Epidermal melanocyte (primary cell): ENCODE measurements at regions not wholly inside any gene's neighbourhood (a gene's known extent, or its start where the extent isn't known, plus 50 kb on each side); places are given as distances from the start of the nearest gene placed in this dataset.
A peak's percentile ranks its signal among the peaks of the same experiment; 100 is the strongest.
"Not testable (repeated sequence)": the region's sequence is repeated elsewhere in the genome, so short reads cannot be mapped to it uniquely, and the experiment has no call there.

Source experiments
- DNase-seq: peaks from one replicate; pipeline ENCODE4 v3.0.0; 2011; ENCODE audit warnings: low spot score; ENCODE audit not compliant: insufficient read length

GRCh38 chr20:40280616-40281015, 408.4 kb downstream of the MAFB start:
- no peak for DNase-seq

- DNase-seq = peak; percentile 90
Observed at GRCh38 chr20:40279390-40279789, 409.6 kb downstream of the MAFB start.

GRCh38 chr20:40278673-40279072, 410.4 kb downstream of the MAFB start:
- DNase-seq = no peak

GRCh38 chr20:40276301-40276700, 412.7 kb downstream of the MAFB start:
- DNase-seq = no peak

- no peak for DNase-seq
Observed at GRCh38 chr20:40275738-40276137, 413.3 kb downstream of the MAFB start.

- DNase-seq = no peak
Observed at GRCh38 chr20:40274912-40275533, 414.0 kb downstream of the MAFB start.

- not testable (repeated sequence) for DNase-seq
Observed at GRCh38 chr20:40269274-40269673, 419.8 kb downstream of the MAFB start.

- no peak for DNase-seq
Observed at GRCh38 chr20:40268321-40269075, 420.5 kb downstream of the MAFB start.

GRCh38 chr20:40265825-40266533, 423.1 kb downstream of the MAFB start:
- DNase-seq = no peak

GRCh38 chr20:40262219-40262618, 426.8 kb downstream of the MAFB start:
- DNase-seq = no peak

- DNase-seq = no peak
Observed at GRCh38 chr20:40258931-40259330, 430.1 kb downstream of the MAFB start.

GRCh38 chr20:40257763-40258162, 431.3 kb downstream of the MAFB start:
- DNase-seq = no peak

GRCh38 chr20:40255365-40255764, 433.7 kb downstream of the MAFB start:
- DNase-seq = no peak

- no peak for DNase-seq
Observed at GRCh38 chr20:40254023-40254772, 434.8 kb downstream of the MAFB start.

GRCh38 chr20:40251284-40251932, 437.6 kb downstream of the MAFB start:
- no peak for DNase-seq

- no peak for DNase-seq
Observed at GRCh38 chr20:40249805-40250204, 439.2 kb downstream of the MAFB start.

GRCh38 chr20:40245829-40246228, 443.2 kb downstream of the MAFB start:
- DNase-seq = no peak

- no peak for DNase-seq
Observed at GRCh38 chr20:40244286-40244685, 444.8 kb downstream of the MAFB start.

- DNase-seq = no peak
Observed at GRCh38 chr20:40241596-40242343, 447.3 kb downstream of the MAFB start.

- no peak for DNase-seq
Observed at GRCh38 chr20:40238511-40238910, 450.5 kb downstream of the MAFB start.

- DNase-seq = no peak
Observed at GRCh38 chr20:40234593-40234992, 454.4 kb downstream of the MAFB start.
